GM19023 (cell line): ENCODE measurements at regions not wholly inside any gene's neighbourhood (a gene's known extent, or its start where the extent isn't known, plus 50 kb on each side); places are given as distances from the start of the nearest gene placed in this dataset.
"Not testable (repeated sequence)": the region's sequence is repeated elsewhere in the genome, so short reads cannot be mapped to it uniquely, and the experiment has no call there.

Source experiments
- ATAC-seq: cut with Tn5 transposase; IDR thresholded peaks from one replicate; pipeline ENCODE4 v1.9.1; 2021; ENCODE audit warnings: mild to moderate bottlenecking, moderate library complexity; ENCODE audit not compliant: unreplicated experiment

- ATAC-seq: no peak
These were observed 546.2 kb downstream of the TMEM135 start for GRCh38 chr11:87583931-87584330.

GRCh38 chr11:87575088-87575487, 537.4 kb downstream of the TMEM135 start:
- no peak for ATAC-seq

GRCh38 chr11:87574193-87574592, 536.5 kb downstream of the TMEM135 start:
- ATAC-seq: no peak

GRCh38 chr11:87573708-87574107, 536.0 kb downstream of the TMEM135 start:
- ATAC-seq: no peak

- ATAC-seq: no peak
These were observed 535.1 kb downstream of the TMEM135 start for GRCh38 chr11:87572881-87573280.

GRCh38 chr11:87560352-87560751, 522.6 kb downstream of the TMEM135 start:
- ATAC-seq: no peak

GRCh38 chr11:87559852-87560251, 522.1 kb downstream of the TMEM135 start:
- not testable (repeated sequence) for ATAC-seq

- no peak for ATAC-seq
These were observed 517.4 kb downstream of the TMEM135 start for GRCh38 chr11:87555101-87555500.

- no peak for ATAC-seq
These were observed 511.1 kb downstream of the TMEM135 start for GRCh38 chr11:87548797-87549196.

- ATAC-seq: no peak
These were observed 508.1 kb downstream of the TMEM135 start for GRCh38 chr11:87545858-87546257.

GRCh38 chr11:87539596-87539995, 501.9 kb downstream of the TMEM135 start:
- ATAC-seq: no peak

- ATAC-seq: no peak
These were observed 498.8 kb downstream of the TMEM135 start for GRCh38 chr11:87536565-87536964.

- ATAC-seq: no peak
These were observed 498.3 kb downstream of the TMEM135 start for GRCh38 chr11:87536016-87536415.

- no peak for ATAC-seq
These were observed 497.8 kb downstream of the TMEM135 start for GRCh38 chr11:87535513-87535912.

- ATAC-seq: not testable (repeated sequence)
These were observed 494.1 kb downstream of the TMEM135 start for GRCh38 chr11:87531835-87532234.

- no peak for ATAC-seq
These were observed 491.8 kb downstream of the TMEM135 start for GRCh38 chr11:87529486-87529885.

GRCh38 chr11:87528752-87529151, 491.0 kb downstream of the TMEM135 start:
- no peak for ATAC-seq

GRCh38 chr11:87523276-87523675, 485.5 kb downstream of the TMEM135 start:
- ATAC-seq: no peak

- ATAC-seq: no peak
These were observed 480.5 kb downstream of the TMEM135 start for GRCh38 chr11:87518266-87518665.

GRCh38 chr11:87517351-87517750, 479.6 kb downstream of the TMEM135 start:
- ATAC-seq: no peak

GRCh38 chr11:87507722-87508121, 470.0 kb downstream of the TMEM135 start:
- ATAC-seq: not testable (repeated sequence)

- ATAC-seq: not testable (repeated sequence)
These were observed 469.2 kb downstream of the TMEM135 start for GRCh38 chr11:87506946-87507345.

GRCh38 chr11:87501388-87501787, 463.7 kb downstream of the TMEM135 start:
- no peak for ATAC-seq

- ATAC-seq: not testable (repeated sequence)
These were observed 457.2 kb downstream of the TMEM135 start for GRCh38 chr11:87494936-87495335.
